GM13977 (cell line): ENCODE measurements at regions not wholly inside any gene's neighbourhood (a gene's known extent, or its start where the extent isn't known, plus 50 kb on each side); places are given as distances from the start of the nearest gene placed in this dataset.
"Not testable (repeated sequence)": the region's sequence is repeated elsewhere in the genome, so short reads cannot be mapped to it uniquely, and the experiment has no call there.

ENCODE experiments used
- DNase-seq: peaks from one replicate; pipeline ENCODE4 v3.0.0; 2012; ENCODE audit warnings: low spot score
- CTCF ChIP-seq: IDR thresholded peaks from 2 replicates; pipeline ENCODE4 v1.5.1; 2012; ENCODE audit warnings: mild to moderate bottlenecking, control low read depth; ENCODE audit not compliant: insufficient read depth; ENCODE audit errors: extremely low read depth, missing control alignments
- in situ Hi-C: fragments of 300-500 bp; cut with MboI; formaldehyde crosslinking; loops from one replicate; pipeline ENCODE4 v1.12.0; 2022; ENCODE audit warnings: low sequenced_read_pairs, low pct_unique_long_range_greater_than_20kb, mixed read lengths, inconsistent platforms; ENCODE audit not compliant: unreplicated experiment

- in situ Hi-C loops, result no loop called here
- TF ChIP-seq CTCF, result no peak
- DNase-seq, result no peak
Observed at GRCh38 chr6:100202417-100203194, 208.6 kb upstream of the MCHR2 start.

GRCh38 chr6:100196214-100196982, 202.4 kb upstream of the MCHR2 start:
- DNase-seq, in situ Hi-C loops: not testable (repeated sequence)

- in situ Hi-C loops, DNase-seq: not testable (repeated sequence)
Observed at GRCh38 chr6:100195244-100195643, 201.2 kb upstream of the MCHR2 start.

GRCh38 chr6:100194535-100194934, 200.5 kb upstream of the MCHR2 start:
- DNase-seq, result peak; percentile 32
- TF ChIP-seq CTCF, result no peak

GRCh38 chr6:100188754-100189153, 194.7 kb upstream of the MCHR2 start:
- in situ Hi-C loops, result no loop called here
- DNase-seq, result no peak
- no peak for TF ChIP-seq CTCF

More at GRCh38 chr6:100194535-100194934, 200.5 kb upstream of the MCHR2 start:
- in situ Hi-C loops, result no loop called here

- no peak for TF ChIP-seq CTCF
- no peak for DNase-seq
- in situ Hi-C loops, result no loop called here
Observed at GRCh38 chr6:100186552-100186951, 192.5 kb upstream of the MCHR2 start.

- no peak for TF ChIP-seq CTCF
- in situ Hi-C loops, result no loop called here
- DNase-seq, result no peak
Observed at GRCh38 chr6:100185615-100186014, 191.6 kb upstream of the MCHR2 start.
